SK-N-MC (cell line): ENCODE measurements at regions not wholly inside any gene's neighbourhood (a gene's known extent, or its start where the extent isn't known, plus 50 kb on each side); places are given as distances from the start of the nearest gene placed in this dataset.

Source experiments
- EZH2 ChIP-seq: fragments of 200-600 bp; sonication (generic); IDR thresholded peaks from one replicate; pipeline ENCODE4 v1.6.1; 2017; ENCODE audit warnings: antibody characterized with exemption
- FOXP2 ChIP-seq: optimal IDR thresholded peaks from 2 replicates; pipeline ENCODE3; 2011; ENCODE audit warnings: mild to moderate bottlenecking, moderate library complexity; ENCODE audit not compliant: insufficient read depth; ENCODE audit errors: extremely low read length, control extremely low read depth

DNA sequence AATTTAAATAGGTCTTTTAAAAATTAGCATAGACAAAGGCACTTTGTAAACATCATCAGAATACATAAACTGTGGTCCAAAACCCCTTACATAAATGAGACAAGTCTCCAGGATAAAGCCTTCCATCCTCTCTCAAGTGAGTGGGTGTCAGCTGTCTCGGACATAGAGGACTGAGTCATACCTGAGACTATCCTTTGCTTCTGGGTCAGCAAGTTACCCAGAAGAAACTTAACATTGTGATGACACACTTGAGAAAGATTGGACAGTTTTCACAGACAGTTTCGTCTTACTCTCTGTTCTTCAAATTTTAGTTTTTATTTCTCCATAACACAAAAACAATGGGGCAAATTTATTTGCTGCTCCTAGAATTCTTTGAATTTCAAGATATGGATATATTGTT lies 838.0 kb downstream of the DHX35 start:
- TF ChIP-seq EZH2 (no peak), FOXP2 (no peak)
